ENCODE measurements at regions not wholly inside any gene's neighbourhood (a gene's known extent, or its start where the extent isn't known, plus 50 kb on each side); places are given as distances from the start of the nearest gene placed in this dataset.

DNA sequence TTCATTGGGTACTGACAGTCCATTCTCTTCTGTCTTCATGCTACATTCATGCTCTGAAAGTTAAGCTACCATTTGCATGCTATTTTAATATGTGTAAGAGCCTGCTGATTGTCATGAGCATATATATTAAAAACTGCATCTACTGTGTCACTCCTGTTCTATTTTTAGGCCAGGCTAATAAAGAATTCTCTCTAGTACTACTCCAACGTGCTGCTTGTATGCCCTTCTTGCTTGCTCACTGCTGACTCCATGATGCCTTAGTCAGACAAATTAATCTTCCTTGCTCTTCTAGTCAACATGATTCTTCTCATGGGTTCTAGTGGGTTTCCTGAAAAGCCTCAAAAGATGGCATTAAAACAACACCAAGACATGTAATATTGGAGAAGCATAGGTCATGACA is 1600.1 kb downstream of the DPP10 start:
- Histone ChIP-seq H2AFZ (ENCODE audit: insufficient read depth, low read depth, low read length, poor library complexity, severe bottlenecking) (no peak overlapping the region), H3K9ac (ENCODE audit: insufficient read depth, low read length, poor library complexity, severe bottlenecking) (no peak overlapping the region), H3K4me2 (replicated peaks; ENCODE audit: extremely low read depth, low read length, poor library complexity, severe bottlenecking) (no peak overlapping the region), H3K36me3 (replicated peaks in 1 of 2; ENCODE audit: control insufficient read depth in 1 of 2, insufficient read depth in 2 of 2, low read length in 2 of 2) (no peaks in the 10 kb centered on the region), H3K79me2 (ENCODE audit: insufficient read depth, low read length) (no peaks in the 10 kb centered on the region), H4K20me1 (ENCODE audit: insufficient read depth, low read length) (no peaks in the 10 kb centered on the region), H3K4me3 (replicated peaks in 1 of 3; ENCODE audit: low read depth in 2 of 3, low read length in 3 of 3) (no peak overlapping the region), H3K27me3 (ENCODE audit: control insufficient read depth in 2 of 2, insufficient read depth in 2 of 2, low read length in 2 of 2) (no peaks in the 10 kb centered on the region), H3K4me1 (ENCODE audit: control insufficient read depth in 1 of 2, insufficient read depth in 2 of 2, low read length in 2 of 2) (no peaks in the 10 kb centered on the region), H3K9me3 (replicated peaks in 1 of 2; ENCODE audit: control insufficient read depth in 1 of 2, insufficient read depth in 1 of 2, low read length in 2 of 2) (peaks cover 0 to 7% of the 10 kb centered on the region in 2 donors), H3K27ac (ENCODE audit: low read depth in 1 of 2, low read length in 2 of 2) (no peak overlapping the region)
- no peaks in the 10 kb centered on the region for H3K36me3 Mint-ChIP-seq
- 100% methylated on average over 1 of the region's 1 CpG for WGBS (ENCODE audit: insufficient coverage)
- peaks cover 0 to 5% (median 1%) of the 10 kb centered on the region in 7 donors for H3K9me3 Mint-ChIP-seq
- no peaks in the 10 kb centered on the region for H3K4me1 Mint-ChIP-seq
- no peaks in the 10 kb centered on the region for H3K27me3 Mint-ChIP-seq (ENCODE audit: low read depth in 3 of 3)
- no peak overlapping the region for H3K4me3 Mint-ChIP-seq
- H3K27ac Mint-ChIP-seq, result no peak overlapping the region
- DNase-seq, result no peak
- TF ChIP-seq CTCF (IDR thresholded peaks at IDR 0.05), result no peak
- intact Hi-C loops (cut with micrococcal nuclease), result no loop called here

DNA sequence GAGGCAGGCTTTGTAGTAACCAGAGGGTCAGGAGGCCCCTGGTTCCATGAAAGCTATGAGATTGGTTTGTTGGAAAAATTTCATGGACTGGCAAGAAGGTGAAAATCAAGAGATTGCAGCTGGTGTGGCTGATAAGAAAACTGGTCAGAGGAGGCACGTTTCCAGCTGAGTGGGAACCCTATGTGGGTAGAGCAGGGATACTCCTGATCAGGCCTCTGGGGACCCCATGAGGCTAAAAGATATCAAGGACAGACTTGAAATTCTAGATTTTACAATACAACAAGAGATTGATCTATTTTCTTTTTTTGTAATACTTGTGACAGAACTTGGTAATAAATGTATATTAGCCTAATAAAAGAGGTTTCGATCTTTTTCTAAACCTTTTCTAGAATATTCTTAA is 1615.1 kb downstream of the DPP10 start:
- Mint-ChIP-seq H3K27me3 (ENCODE audit: low read depth in 3 of 3) (no peaks in the 10 kb centered on the region), H3K36me3 (no peaks in the 10 kb centered on the region), H3K27ac (no peak overlapping the region), H3K4me1 (no peaks in the 10 kb centered on the region), H3K9me3 (peaks cover 3 to 11% (median 4%) of the 10 kb centered on the region in 7 donors), H3K4me3 (no peak overlapping the region)
- 33% methylated on average over 1 of the region's 2 CpGs for whole genome bisulfite sequencing (ENCODE audit: insufficient coverage)
- no peak for TF ChIP-seq CTCF (IDR thresholded peaks at IDR 0.05)
- Histone ChIP-seq H3K4me1 (ENCODE audit: control insufficient read depth in 1 of 2, insufficient read depth in 2 of 2, low read length in 2 of 2) (no peaks in the 10 kb centered on the region), H4K20me1 (ENCODE audit: insufficient read depth, low read length) (no peaks in the 10 kb centered on the region), H3K27me3 (ENCODE audit: control insufficient read depth in 2 of 2, insufficient read depth in 2 of 2, low read length in 2 of 2) (no peaks in the 10 kb centered on the region), H3K36me3 (replicated peaks in 1 of 2; ENCODE audit: control insufficient read depth in 1 of 2, insufficient read depth in 2 of 2, low read length in 2 of 2) (no peaks in the 10 kb centered on the region), H3K9me3 (replicated peaks in 1 of 2; ENCODE audit: control insufficient read depth in 1 of 2, insufficient read depth in 1 of 2, low read length in 2 of 2) (peaks cover 4 to 9% of the 10 kb centered on the region in 2 donors), H3K4me2 (replicated peaks; ENCODE audit: extremely low read depth, low read length, poor library complexity, severe bottlenecking) (no peak overlapping the region), H3K79me2 (ENCODE audit: insufficient read depth, low read length) (no peaks in the 10 kb centered on the region), H3K9ac (ENCODE audit: insufficient read depth, low read length, poor library complexity, severe bottlenecking) (no peak overlapping the region), H3K4me3 (replicated peaks in 1 of 3; ENCODE audit: low read depth in 2 of 3, low read length in 3 of 3) (no peak overlapping the region), H3K27ac (ENCODE audit: low read depth in 1 of 2, low read length in 2 of 2) (no peak overlapping the region), H2AFZ (ENCODE audit: insufficient read depth, low read depth, low read length, poor library complexity, severe bottlenecking) (no peak overlapping the region)
- intact Hi-C loops (cut with micrococcal nuclease), result no loop called here
- no peak for DNase-seq
